MM.1S (cell line): ENCODE measurements at regions not wholly inside any gene's neighbourhood (a gene's known extent, or its start where the extent isn't known, plus 50 kb on each side); places are given as distances from the start of the nearest gene placed in this dataset.

Source experiments
- DNase-seq: peaks from one replicate; pipeline ENCODE4 v3.0.0-alpha.2; 2015
- H2AFZ ChIP-seq: fragments of 300-600 bp; sonication (generic); 2 replicates; pipeline ENCODE4 v1.6.0; 2016; ENCODE audit warnings: antibody characterized with exemption, low read length
- H3F3A ChIP-seq: fragments of 300-600 bp; sonication (generic); 2 replicates; pipeline ENCODE4 v1.6.1; 2016; ENCODE audit warnings: mild to moderate bottlenecking, antibody characterized with exemption, low read length, moderate library complexity, mixed read lengths; ENCODE audit not compliant: insufficient read depth
- H3K27ac ChIP-seq: fragments of 300-600 bp; sonication (generic); 2 replicates; pipeline ENCODE4 v1.5.1; 2016; ENCODE audit warnings: mild to moderate bottlenecking, low read length
- H3K27me3 ChIP-seq: fragments of 300-600 bp; sonication (generic); replicated peaks from 2 replicates; pipeline ENCODE4 v1.6.0; 2016; ENCODE audit warnings: low read length; ENCODE audit not compliant: insufficient read depth
- H3K36me3 ChIP-seq: fragments of 300-600 bp; sonication (generic); replicated peaks from 2 replicates; pipeline ENCODE4 v1.6.1; 2016; ENCODE audit warnings: mild to moderate bottlenecking, low read length, mixed read lengths; ENCODE audit not compliant: insufficient read depth
- H3K4me1 ChIP-seq: fragments of 300-600 bp; sonication (generic); 2 replicates; pipeline ENCODE4 v1.6.1; 2016; ENCODE audit warnings: low read length, mixed read lengths
- H3K4me2 ChIP-seq: fragments of 300-600 bp; sonication (generic); 2 replicates; pipeline ENCODE4 v1.6.0; 2016; ENCODE audit warnings: low read depth, low read length
- H3K4me3 ChIP-seq: fragments of 300-600 bp; sonication (generic); 2 replicates; pipeline ENCODE4 v1.5.1; 2016; ENCODE audit warnings: low read length, mixed read lengths
- H3K79me2 ChIP-seq: fragments of 300-600 bp; sonication (generic); 2 replicates; pipeline ENCODE4 v1.6.1; 2016; ENCODE audit warnings: mixed run types, low read length, mixed read lengths
- H3K9ac ChIP-seq: fragments of 300-600 bp; sonication (generic); 2 replicates; pipeline ENCODE4 v1.6.1; 2016; ENCODE audit warnings: low read length, mixed read lengths
- H3K9me2 ChIP-seq: fragments of 300-600 bp; sonication (generic); replicated peaks from 2 replicates; pipeline ENCODE4 v1.6.1; 2016; ENCODE audit warnings: mild to moderate bottlenecking, low read length, mixed read lengths; ENCODE audit not compliant: insufficient read depth
- H3K9me3 ChIP-seq: fragments of 300-600 bp; sonication (generic); replicated peaks from 2 replicates; pipeline ENCODE4 v1.6.1; 2016; ENCODE audit warnings: mild to moderate bottlenecking, low read length, mixed read lengths; ENCODE audit not compliant: insufficient read depth
- H4K20me1 ChIP-seq: fragments of 300-600 bp; sonication (generic); 2 replicates; pipeline ENCODE4 v1.6.1; 2016; ENCODE audit warnings: mild to moderate bottlenecking, low read length, moderate library complexity, mixed read lengths; ENCODE audit not compliant: insufficient read depth
- EZH2 ChIP-seq: fragments of 300-600 bp; sonication (generic); optimal IDR thresholded peaks from 2 replicates; pipeline ENCODE3; 2017; ENCODE audit warnings: low read depth, mild to moderate bottlenecking, antibody characterized with exemption, low read length, mixed read lengths
- EZH2phosphoT487 ChIP-seq: fragments of 300-600 bp; sonication (generic); IDR thresholded peaks from 2 replicates; pipeline ENCODE4 v1.6.1; 2018; ENCODE audit warnings: antibody characterized with exemption, low read length
- TF ChIP-seq, protein P1 (sequence below): fragments of 300-600 bp; sonication (generic); IDR thresholded peaks from 2 replicates; pipeline ENCODE4 v1.5.1; 2016; ENCODE audit warnings: antibody characterized with exemption, low read length, mixed read lengths

DNA sequence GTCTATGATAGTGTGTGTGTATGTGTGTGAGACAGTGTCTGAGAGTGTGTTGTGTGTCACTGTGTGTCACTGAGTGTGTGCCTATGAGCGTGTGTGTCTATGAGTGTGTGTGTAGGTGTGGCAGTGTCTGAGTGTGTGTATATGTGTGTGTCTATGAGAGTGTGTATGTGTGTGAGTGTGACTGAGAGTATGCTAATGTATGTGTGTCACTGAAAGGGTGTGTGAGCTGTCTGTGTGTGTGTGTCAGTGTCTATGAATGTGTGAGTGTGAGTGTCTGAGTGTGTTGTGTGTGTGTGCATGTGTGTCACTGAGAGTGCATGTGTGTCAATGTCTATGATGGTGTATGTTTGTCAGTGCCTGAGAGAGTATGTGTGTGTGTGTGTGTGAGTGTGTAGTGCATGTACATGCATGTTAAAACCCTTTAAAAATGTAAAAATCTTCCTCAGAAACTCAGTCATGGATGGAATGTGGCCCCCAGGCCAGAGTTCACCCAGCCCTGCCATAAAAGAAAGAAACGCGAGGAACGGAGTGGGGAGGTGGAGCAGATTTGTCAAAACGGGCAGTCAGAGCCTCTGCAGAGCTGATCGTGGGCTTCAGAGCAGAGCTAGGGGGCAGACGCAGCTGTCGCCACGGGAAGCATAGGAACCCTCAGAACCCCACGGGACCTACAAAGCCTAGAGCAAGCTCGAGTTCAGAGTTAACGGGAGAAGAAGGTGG, 218.8 kb downstream of the CTTN start:
- H3K9me3 ChIP-seq: no peaks in the 10 kb centered on the region
- no peaks in the 10 kb centered on the region for H4K20me1 ChIP-seq
- H3K79me2 ChIP-seq: no peaks in the 10 kb centered on the region
- no peak overlapping the region for H2AFZ ChIP-seq
- no peak overlapping the region for H3K4me2 ChIP-seq
- H3K4me1 ChIP-seq: no peaks in the 10 kb centered on the region
- H3K27me3 ChIP-seq: peaks cover 81% of the 10 kb centered on the region
- H3F3A ChIP-seq: no peaks in the 10 kb centered on the region
- no peak overlapping the region for H3K9ac ChIP-seq
- DNase-seq: no peak
- no peak for TF ChIP-seq EZH2phosphoT487
- no peak for TF ChIP-seq EZH2
- TF ChIP-seq, protein P1, sequence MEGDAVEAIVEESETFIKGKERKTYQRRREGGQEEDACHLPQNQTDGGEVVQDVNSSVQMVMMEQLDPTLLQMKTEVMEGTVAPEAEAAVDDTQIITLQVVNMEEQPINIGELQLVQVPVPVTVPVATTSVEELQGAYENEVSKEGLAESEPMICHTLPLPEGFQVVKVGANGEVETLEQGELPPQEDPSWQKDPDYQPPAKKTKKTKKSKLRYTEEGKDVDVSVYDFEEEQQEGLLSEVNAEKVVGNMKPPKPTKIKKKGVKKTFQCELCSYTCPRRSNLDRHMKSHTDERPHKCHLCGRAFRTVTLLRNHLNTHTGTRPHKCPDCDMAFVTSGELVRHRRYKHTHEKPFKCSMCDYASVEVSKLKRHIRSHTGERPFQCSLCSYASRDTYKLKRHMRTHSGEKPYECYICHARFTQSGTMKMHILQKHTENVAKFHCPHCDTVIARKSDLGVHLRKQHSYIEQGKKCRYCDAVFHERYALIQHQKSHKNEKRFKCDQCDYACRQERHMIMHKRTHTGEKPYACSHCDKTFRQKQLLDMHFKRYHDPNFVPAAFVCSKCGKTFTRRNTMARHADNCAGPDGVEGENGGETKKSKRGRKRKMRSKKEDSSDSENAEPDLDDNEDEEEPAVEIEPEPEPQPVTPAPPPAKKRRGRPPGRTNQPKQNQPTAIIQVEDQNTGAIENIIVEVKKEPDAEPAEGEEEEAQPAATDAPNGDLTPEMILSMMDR: no peak
- H3K27ac ChIP-seq: no peak overlapping the region
- no peak overlapping the region for H3K4me3 ChIP-seq
- H3K9me2 ChIP-seq: no peaks in the 10 kb centered on the region
- H3K36me3 ChIP-seq: no peaks in the 10 kb centered on the region

DNA sequence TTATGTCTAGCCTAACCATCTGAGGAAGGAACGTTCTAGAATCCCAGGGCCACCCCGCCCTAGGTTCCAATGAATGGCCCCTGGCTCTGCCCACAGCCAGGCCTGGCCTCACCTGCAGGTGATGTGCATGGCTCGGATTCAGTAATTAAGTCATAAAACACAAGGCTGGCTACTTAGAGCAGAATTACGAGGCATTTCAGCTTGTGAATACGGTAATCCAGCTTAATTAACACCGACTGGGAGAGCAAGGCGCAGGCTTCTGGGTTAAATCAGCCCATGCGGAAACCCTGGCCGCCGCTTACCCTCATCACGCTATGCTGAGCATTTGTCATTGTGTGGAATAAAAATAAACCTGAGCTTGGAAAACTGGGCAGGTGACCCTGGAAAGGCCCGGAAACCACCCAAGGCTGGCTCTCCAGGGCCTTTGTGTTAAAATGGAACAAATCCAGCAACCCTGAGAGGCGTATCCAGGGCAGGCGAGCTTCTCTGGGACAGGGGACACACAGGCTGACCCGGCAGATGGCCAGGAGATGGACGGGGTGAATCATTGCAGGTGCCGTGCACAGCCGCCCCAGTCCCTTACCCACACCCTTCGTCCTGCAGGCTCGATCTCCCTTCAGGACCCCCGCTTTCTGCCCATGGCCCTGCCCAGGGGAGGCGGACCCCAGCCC, 220.2 kb downstream of the CTTN start:
- Histone ChIP-seq H3K4me3 (no peak overlapping the region), H3K27ac (no peak overlapping the region), H3K36me3 (no peaks in the 10 kb centered on the region), H3K9ac (no peak overlapping the region), H3K27me3 (peaks cover 83% of the 10 kb centered on the region), H3K4me1 (no peaks in the 10 kb centered on the region), H3K79me2 (no peaks in the 10 kb centered on the region), H3K4me2 (no peak overlapping the region), H4K20me1 (no peaks in the 10 kb centered on the region), H3F3A (no peaks in the 10 kb centered on the region), H3K9me3 (no peaks in the 10 kb centered on the region), H2AFZ (no peak overlapping the region), H3K9me2 (no peaks in the 10 kb centered on the region)
- no peak for TF ChIP-seq EZH2
- DNase-seq: no peak

DNA sequence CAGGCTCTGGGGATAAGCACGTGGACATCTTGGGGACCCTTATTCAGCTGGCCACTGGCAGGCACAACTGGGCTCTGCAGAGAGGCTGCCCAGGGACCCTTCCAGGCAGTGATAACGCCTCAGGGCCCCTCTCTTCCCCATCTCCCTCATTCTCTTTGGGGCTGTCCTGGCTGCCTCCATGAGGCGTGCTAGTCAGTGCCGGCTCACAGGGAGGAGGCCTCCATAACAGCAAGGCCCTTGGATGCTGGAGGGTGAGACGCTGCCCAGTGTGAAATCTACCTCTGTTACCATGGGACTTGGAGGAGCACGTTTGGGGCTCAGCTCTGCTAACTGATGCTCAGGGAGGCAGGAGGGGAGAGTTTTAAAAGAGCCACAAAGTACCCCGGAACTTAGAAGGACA, 221.3 kb downstream of the CTTN start:
- TF ChIP-seq, protein P1: no peak
- TF ChIP-seq EZH2 (no peak), EZH2phosphoT487 (no peak)
- H3K4me2 ChIP-seq: no peak overlapping the region
- H3F3A ChIP-seq: no peaks in the 10 kb centered on the region
- H3K4me1 ChIP-seq: no peaks in the 10 kb centered on the region
- H3K4me3 ChIP-seq: no peak overlapping the region
- H4K20me1 ChIP-seq: no peaks in the 10 kb centered on the region
- no peak overlapping the region for H2AFZ ChIP-seq
- H3K79me2 ChIP-seq: no peaks in the 10 kb centered on the region
- no peak for DNase-seq
- H3K9me3 ChIP-seq: no peaks in the 10 kb centered on the region
- no peak overlapping the region for H3K9ac ChIP-seq
- H3K9me2 ChIP-seq: no peaks in the 10 kb centered on the region
- H3K27ac ChIP-seq: no peak overlapping the region
- no peaks in the 10 kb centered on the region for H3K36me3 ChIP-seq
- H3K27me3 ChIP-seq: peaks cover 89% of the 10 kb centered on the region

DNA sequence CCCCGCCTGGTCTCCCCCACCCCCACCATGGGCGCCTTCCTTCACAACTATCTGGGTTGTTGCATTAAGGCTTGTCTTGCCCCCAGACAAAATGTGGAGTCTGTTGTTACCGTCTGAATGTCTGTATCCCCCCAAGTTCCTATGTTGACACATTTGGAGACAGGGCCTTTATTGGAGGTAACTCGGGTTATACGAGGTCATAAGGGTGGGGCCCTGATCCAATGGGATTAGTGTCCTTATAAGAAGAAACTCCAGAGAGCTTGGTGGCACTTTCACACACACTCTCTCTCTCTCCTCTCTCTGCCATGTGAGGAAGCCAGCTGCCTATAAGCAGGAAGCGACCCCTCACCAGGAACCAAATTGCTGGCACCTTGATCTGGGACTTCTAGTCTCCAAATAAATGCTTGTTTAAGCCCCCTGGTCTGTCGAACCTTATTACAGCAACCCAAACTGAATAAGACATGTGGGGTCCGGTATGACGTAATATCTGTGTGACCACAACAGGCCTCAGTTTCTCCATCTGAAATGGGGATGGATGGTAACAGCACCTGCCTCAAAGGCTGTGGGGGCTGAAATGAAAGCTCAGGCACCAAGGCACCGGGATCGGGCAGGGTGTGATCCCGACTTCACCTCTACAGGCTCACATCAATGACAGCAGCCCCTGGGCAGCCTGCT, 222.3 kb downstream of the CTTN start:
- Histone ChIP-seq H3K27me3 (peaks cover 89% of the 10 kb centered on the region), H4K20me1 (no peaks in the 10 kb centered on the region), H3K4me3 (no peak overlapping the region), H3K27ac (no peak overlapping the region), H3F3A (no peaks in the 10 kb centered on the region), H3K9me3 (no peaks in the 10 kb centered on the region), H3K9ac (no peak overlapping the region), H2AFZ (no peak overlapping the region), H3K4me2 (no peak overlapping the region), H3K79me2 (no peaks in the 10 kb centered on the region), H3K4me1 (no peaks in the 10 kb centered on the region), H3K9me2 (no peaks in the 10 kb centered on the region), H3K36me3 (no peaks in the 10 kb centered on the region)
- DNase-seq: no peak
- TF ChIP-seq EZH2: no peak
- TF ChIP-seq, protein P1: no peak
- no peak for TF ChIP-seq EZH2phosphoT487
